MCF 10A (cell line): ENCODE measurements at regions not wholly inside any gene's neighbourhood (a gene's known extent, or its start where the extent isn't known, plus 50 kb on each side); places are given as distances from the start of the nearest gene placed in this dataset.

Experiments
- BruUV-seq: library from RNA; stranded (reverse); fragments of 400-500 nt; replicated peaks from 2 replicates; lab custom pipeline; 2021; lab: Mats Ljungman, UMichigan
- CTCF ChIA-PET: fragments of 300-600 bp; sonication (Branson Sonifier 250); formaldehyde crosslinking; extraction: SDS; loops from one replicate; lab custom pipeline; 2021; ENCODE audit warnings: antibody characterized with exemption, inconsistent platforms; lab: Yijun Ruan, JAX
- POLR2A ChIA-PET: fragments of 300-600, 350-650 bp; sonication (Branson Sonifier 250); formaldehyde crosslinking; extraction: SDS; loops from one replicate; lab custom pipeline; 2020; ENCODE audit warnings: antibody characterized with exemption, inconsistent platforms; lab: Yijun Ruan, JAX
- DNase-seq: peaks from one replicate; pipeline ENCODE4 v3.0.0-alpha.2; 2018; ENCODE audit not compliant: unreplicated experiment
- H3K27ac Mint-ChIP-seq: one replicate; pipeline ENCODE4 v1.8.0; 2022; ENCODE audit warnings: mild to moderate bottlenecking, low read depth, mixed read lengths; ENCODE audit not compliant: unreplicated experiment
- H3K27me3 Mint-ChIP-seq: one replicate; pipeline ENCODE4 v1.8.0; 2022; ENCODE audit warnings: mixed read lengths; ENCODE audit not compliant: insufficient read depth, unreplicated experiment
- H3K36me3 Mint-ChIP-seq: one replicate; pipeline ENCODE4 v1.8.0; 2022; ENCODE audit warnings: mild to moderate bottlenecking, moderate library complexity, mixed read lengths; ENCODE audit not compliant: insufficient read depth, unreplicated experiment
- H3K4me1 Mint-ChIP-seq: one replicate; pipeline ENCODE4 v1.8.0; 2022; ENCODE audit warnings: mixed read lengths; ENCODE audit not compliant: insufficient read depth, unreplicated experiment
- H3K4me3 Mint-ChIP-seq: one replicate; pipeline ENCODE4 v1.8.0; 2022; ENCODE audit warnings: mild to moderate bottlenecking, moderate library complexity, mixed read lengths; ENCODE audit not compliant: unreplicated experiment
- H3K9me3 Mint-ChIP-seq: one replicate; pipeline ENCODE4 v1.8.0; 2022; ENCODE audit warnings: mixed read lengths; ENCODE audit not compliant: unreplicated experiment
- intact Hi-C: fragments of 100-400 bp; cut with micrococcal nuclease; formaldehyde crosslinking; loops from 2 replicates; pipeline ENCODE4 v1.14.1; 2022
- TF ChIP-seq, protein P1 (sequence below): fragments of 200-600 bp; IDR thresholded peaks from one replicate; pipeline ENCODE4 v1.8.0; 2022; ENCODE audit warnings: antibody characterized with exemption, mild to moderate bottlenecking; ENCODE audit not compliant: unreplicated experiment

- CTCF ChIA-PET: interaction anchor here (1.0 to 1.5 kb wide), 3 partner anchors 8 to 20 kb away, joined by 3 to 5 read pairs (median 3); no protein-coding TSS in a partner anchor
- no peaks in the 10 kb centered on the region for H3K9me3 Mint-ChIP-seq
- no peaks in the 10 kb centered on the region for H3K4me1 Mint-ChIP-seq
- no peaks in the 10 kb centered on the region for H3K27me3 Mint-ChIP-seq
- no TSS peak for BruUV-seq
- peaks cover 6% of the 10 kb centered on the region for H3K36me3 Mint-ChIP-seq
- no peak overlapping the region for H3K27ac Mint-ChIP-seq
- no peak overlapping the region for H3K4me3 Mint-ChIP-seq
- intact Hi-C loops: no loop called here
- POLR2A ChIA-PET: interaction anchor here (1.2 kb wide), 1 partner anchor 19 kb away, joined by 3 read pairs; no protein-coding TSS in a partner anchor
- no peak for DNase-seq
- TF ChIP-seq, protein P1, sequence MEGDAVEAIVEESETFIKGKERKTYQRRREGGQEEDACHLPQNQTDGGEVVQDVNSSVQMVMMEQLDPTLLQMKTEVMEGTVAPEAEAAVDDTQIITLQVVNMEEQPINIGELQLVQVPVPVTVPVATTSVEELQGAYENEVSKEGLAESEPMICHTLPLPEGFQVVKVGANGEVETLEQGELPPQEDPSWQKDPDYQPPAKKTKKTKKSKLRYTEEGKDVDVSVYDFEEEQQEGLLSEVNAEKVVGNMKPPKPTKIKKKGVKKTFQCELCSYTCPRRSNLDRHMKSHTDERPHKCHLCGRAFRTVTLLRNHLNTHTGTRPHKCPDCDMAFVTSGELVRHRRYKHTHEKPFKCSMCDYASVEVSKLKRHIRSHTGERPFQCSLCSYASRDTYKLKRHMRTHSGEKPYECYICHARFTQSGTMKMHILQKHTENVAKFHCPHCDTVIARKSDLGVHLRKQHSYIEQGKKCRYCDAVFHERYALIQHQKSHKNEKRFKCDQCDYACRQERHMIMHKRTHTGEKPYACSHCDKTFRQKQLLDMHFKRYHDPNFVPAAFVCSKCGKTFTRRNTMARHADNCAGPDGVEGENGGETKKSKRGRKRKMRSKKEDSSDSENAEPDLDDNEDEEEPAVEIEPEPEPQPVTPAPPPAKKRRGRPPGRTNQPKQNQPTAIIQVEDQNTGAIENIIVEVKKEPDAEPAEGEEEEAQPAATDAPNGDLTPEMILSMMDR: no peak
Observed at GRCh38 chr15:45943240-45943639, 308.4 kb downstream of the SQOR start.

- H3K4me3 Mint-ChIP-seq: no peak overlapping the region
- BruUV-seq: no TSS peak
- H3K27me3 Mint-ChIP-seq: no peaks in the 10 kb centered on the region
- H3K27ac Mint-ChIP-seq: no peak overlapping the region
- no peaks in the 10 kb centered on the region for H3K4me1 Mint-ChIP-seq
- TF ChIP-seq, protein P1: no peak
- intact Hi-C loops: no loop called here
- ChIA-PET CTCF (interaction anchor here (0.6 kb wide), 1 partner anchor 16 kb away, joined by 3 read pairs; no protein-coding TSS in a partner anchor), POLR2A (no interaction called here)
- H3K9me3 Mint-ChIP-seq: no peaks in the 10 kb centered on the region
- no peak for DNase-seq
- H3K36me3 Mint-ChIP-seq: peaks cover 6% of the 10 kb centered on the region
Observed at GRCh38 chr15:45946111-45946510, 311.3 kb downstream of the SQOR start.

DNA sequence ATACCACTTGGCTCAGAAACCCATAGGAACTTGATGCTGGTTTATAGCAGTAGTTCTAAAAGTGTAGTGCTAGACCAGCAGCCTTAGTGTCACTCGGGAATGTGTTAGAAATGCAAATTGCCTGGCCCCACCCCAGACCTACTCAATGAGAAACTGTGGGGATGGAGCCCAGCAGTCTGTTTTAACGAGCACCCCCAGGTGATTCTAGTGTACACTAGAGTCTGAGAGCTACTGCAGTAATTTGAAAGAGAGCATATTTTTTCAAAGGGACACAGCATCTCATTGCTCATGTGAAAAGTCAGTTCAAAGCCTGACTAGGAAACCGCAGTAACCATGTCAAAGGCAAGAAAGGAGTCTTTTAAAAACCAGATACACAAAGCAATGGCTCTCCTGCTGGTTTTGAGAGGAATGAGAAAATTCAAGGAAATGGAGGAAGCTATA is 313.4 kb downstream of the SQOR start:
- TF ChIP-seq, protein P1: no peak
- no peaks in the 10 kb centered on the region for H3K4me1 Mint-ChIP-seq
- BruUV-seq: no TSS peak
- no peak overlapping the region for H3K4me3 Mint-ChIP-seq
- peaks cover 6% of the 10 kb centered on the region for H3K36me3 Mint-ChIP-seq
- no peak for DNase-seq
- intact Hi-C loops: no loop called here
- POLR2A ChIA-PET: interaction anchor here (0.9 kb wide), 1 partner anchor 8 kb away, joined by 3 read pairs; no protein-coding TSS in a partner anchor
- H3K27ac Mint-ChIP-seq: no peak overlapping the region
- no peaks in the 10 kb centered on the region for H3K9me3 Mint-ChIP-seq
- no peaks in the 10 kb centered on the region for H3K27me3 Mint-ChIP-seq
- CTCF ChIA-PET: interaction anchor here (0.5 kb wide), 1 partner anchor 38 kb away, joined by 3 read pairs; no protein-coding TSS in a partner anchor

GRCh38 chr15:45958924-45959323 is 324.1 kb downstream of the SQOR start:
- no peak overlapping the region for H3K27ac Mint-ChIP-seq
- DNase-seq: no peak
- no TSS peak for BruUV-seq
- no peaks in the 10 kb centered on the region for H3K4me1 Mint-ChIP-seq
- ChIA-PET POLR2A (no interaction called here), CTCF (no interaction called here)
- H3K27me3 Mint-ChIP-seq: no peaks in the 10 kb centered on the region
- H3K4me3 Mint-ChIP-seq: no peak overlapping the region
- H3K36me3 Mint-ChIP-seq: no peaks in the 10 kb centered on the region
- peaks cover 7% of the 10 kb centered on the region for H3K9me3 Mint-ChIP-seq
- intact Hi-C loops: no loop called here
- TF ChIP-seq, protein P1: no peak
